ENCODE measurements at regions not wholly inside any gene's neighbourhood (a gene's known extent, or its start where the extent isn't known, plus 50 kb on each side); places are given as distances from the start of the nearest gene placed in this dataset.
"Not testable (repeated sequence)": the region's sequence is repeated elsewhere in the genome, so short reads cannot be mapped to it uniquely, and the experiment has no call there.

DNA sequence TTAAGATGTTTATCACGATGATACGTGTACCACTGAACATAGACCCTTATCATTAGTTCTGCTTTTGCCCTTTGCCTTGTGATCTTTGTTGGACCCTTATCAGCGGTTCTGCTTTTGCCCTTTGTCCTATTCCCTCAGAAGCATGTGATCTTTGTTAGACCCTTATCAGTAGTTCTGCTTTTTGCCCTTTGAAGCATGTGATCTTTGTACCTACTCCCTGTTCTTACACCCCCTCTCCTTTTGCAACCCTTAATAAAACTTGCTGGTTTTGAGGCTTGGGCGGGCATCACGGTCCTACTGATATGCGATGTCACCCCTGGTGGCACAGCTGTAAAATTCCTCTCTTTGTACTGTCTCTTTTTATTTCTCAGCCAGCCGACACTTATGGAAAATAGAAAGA, 117.0 kb downstream of the SDHAF3 start:
- H3K27ac ChIP-seq (ENCODE audit: low read depth, low read length); CTCF ChIA-PET; DNase-seq (ENCODE audit: low read depth, low spot score); H3K27me3 ChIP-seq (ENCODE audit: control insufficient read depth, insufficient read depth, low read length); H3K4me3 ChIP-seq (ENCODE audit: low read depth, low read length); POLR2A ChIA-PET: not testable (repeated sequence)
- H3K9me3 ChIP-seq (ENCODE audit: control insufficient read depth, insufficient read depth, low read length), result peaks cover 35% of the 10 kb centered on the region

DNA sequence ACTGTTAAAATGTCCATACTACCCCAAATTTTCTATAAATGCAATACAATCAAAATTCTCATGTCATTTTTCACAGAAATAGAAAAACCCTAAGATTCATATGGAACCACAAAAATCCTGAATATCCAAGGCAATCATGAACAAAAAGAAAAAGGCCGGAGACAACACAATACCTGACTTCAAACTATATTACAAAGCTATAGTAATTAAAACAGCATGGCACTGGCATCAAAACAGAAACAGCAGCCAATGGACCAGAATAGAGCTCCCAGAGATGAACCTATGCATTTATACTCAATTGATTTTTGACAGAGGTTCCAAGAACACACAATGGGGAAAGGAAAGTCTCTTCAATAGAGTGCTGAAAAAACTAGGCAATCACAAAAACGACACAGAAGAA, 128.8 kb downstream of the SDHAF3 start:
- TF ChIP-seq, protein P1, sequence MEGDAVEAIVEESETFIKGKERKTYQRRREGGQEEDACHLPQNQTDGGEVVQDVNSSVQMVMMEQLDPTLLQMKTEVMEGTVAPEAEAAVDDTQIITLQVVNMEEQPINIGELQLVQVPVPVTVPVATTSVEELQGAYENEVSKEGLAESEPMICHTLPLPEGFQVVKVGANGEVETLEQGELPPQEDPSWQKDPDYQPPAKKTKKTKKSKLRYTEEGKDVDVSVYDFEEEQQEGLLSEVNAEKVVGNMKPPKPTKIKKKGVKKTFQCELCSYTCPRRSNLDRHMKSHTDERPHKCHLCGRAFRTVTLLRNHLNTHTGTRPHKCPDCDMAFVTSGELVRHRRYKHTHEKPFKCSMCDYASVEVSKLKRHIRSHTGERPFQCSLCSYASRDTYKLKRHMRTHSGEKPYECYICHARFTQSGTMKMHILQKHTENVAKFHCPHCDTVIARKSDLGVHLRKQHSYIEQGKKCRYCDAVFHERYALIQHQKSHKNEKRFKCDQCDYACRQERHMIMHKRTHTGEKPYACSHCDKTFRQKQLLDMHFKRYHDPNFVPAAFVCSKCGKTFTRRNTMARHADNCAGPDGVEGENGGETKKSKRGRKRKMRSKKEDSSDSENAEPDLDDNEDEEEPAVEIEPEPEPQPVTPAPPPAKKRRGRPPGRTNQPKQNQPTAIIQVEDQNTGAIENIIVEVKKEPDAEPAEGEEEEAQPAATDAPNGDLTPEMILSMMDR (IDR thresholded peaks at IDR 0.05; ENCODE audit: low read depth, low read length), result no peak
- ChIA-PET POLR2A (no interaction called here), CTCF (no interaction called here)
- no peak overlapping the region for H3K27ac ChIP-seq (ENCODE audit: low read depth, low read length)
- H3K27me3 ChIP-seq (ENCODE audit: control insufficient read depth, insufficient read depth, low read length), result no peaks in the 10 kb centered on the region
- H3K4me3 ChIP-seq (ENCODE audit: low read depth, low read length), result no peak overlapping the region
- DNase-seq (ENCODE audit: low read depth, low spot score), result no peak
- H3K9me3 ChIP-seq (ENCODE audit: control insufficient read depth, insufficient read depth, low read length), result peaks cover 4% of the 10 kb centered on the region; the same call in 1 of the 2 replicates

DNA sequence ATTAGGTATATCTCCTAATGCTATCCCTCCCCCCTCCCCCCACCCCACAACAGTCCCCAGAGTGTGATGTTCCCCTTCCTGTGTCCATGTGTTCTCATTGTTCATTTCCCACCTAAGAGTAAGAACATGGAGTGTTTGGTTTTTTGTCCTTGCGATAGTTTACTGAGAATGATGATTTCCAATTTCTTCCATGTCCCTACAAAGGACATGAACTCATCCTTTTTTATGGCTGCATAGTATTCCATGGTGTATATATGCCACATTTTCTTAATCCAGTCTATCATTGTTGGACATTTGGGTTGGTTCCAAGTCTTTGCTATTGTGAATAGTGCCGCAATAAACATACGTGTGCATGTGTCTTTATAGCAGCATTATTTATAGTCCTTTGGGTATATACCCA, 140.7 kb downstream of the SDHAF3 start:
- DNase-seq (ENCODE audit: low read depth, low spot score); H3K9me3 ChIP-seq (ENCODE audit: control insufficient read depth, insufficient read depth, low read length); H3K4me3 ChIP-seq (ENCODE audit: low read depth, low read length); H3K27me3 ChIP-seq (ENCODE audit: control insufficient read depth, insufficient read depth, low read length); H3K27ac ChIP-seq (ENCODE audit: low read depth, low read length); CTCF ChIA-PET; POLR2A ChIA-PET: not testable (repeated sequence)

DNA sequence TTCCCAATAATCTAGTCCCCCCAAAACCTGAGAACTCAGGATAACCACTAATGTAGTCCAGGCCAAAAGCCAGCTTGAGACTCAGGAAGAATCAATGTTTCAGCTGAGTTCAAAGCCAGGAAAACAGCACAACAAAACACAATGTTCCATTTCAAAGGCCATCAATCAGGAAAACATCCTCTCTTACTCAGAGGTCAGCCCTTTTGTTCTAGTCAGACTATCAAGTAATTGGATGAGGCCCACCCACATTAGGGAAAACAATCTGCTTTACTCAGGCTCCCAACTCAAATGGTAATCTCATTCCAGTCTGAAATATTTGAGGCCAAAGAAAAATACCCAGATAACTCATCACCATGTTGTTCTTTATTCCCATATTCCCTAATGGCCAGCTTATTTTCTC, 152.2 kb downstream of the SDHAF3 start:
- Histone ChIP-seq H3K27me3 (ENCODE audit: control insufficient read depth, insufficient read depth, low read length) (no peaks in the 10 kb centered on the region), H3K27ac (ENCODE audit: low read depth, low read length) (no peak overlapping the region), H3K9me3 (ENCODE audit: control insufficient read depth, insufficient read depth, low read length) (peaks cover 6% of the 10 kb centered on the region), H3K4me3 (ENCODE audit: low read depth, low read length) (no peak overlapping the region)
- DNase-seq (ENCODE audit: low read depth, low spot score), result no peak
- CTCF ChIA-PET, result no interaction called here
- POLR2A ChIA-PET, result interaction anchor here (0.6 kb wide), 1 partner anchor 69 kb away, joined by 3 read pairs; no protein-coding TSS in a partner anchor
- TF ChIP-seq, protein P1 (IDR thresholded peaks at IDR 0.05; ENCODE audit: low read depth, low read length), result no peak

DNA sequence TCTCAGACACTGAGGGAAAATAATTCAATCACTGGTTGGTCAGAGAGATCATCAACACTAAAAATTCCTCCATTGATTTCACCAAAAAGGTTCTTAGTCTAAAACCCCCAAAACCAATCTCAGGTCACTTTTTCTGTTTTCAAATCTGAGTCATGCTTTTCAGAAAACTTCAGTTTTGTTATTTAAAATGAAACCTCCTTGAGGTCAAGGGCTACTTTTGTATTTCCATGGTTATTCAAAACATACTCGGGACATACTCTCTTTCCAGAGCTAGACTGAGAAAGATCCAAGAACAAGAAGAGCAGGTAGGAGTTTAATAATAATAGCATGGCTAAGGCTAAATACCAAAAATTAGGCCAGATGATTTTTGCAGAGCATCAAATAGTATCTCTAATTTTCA, 152.8 kb downstream of the SDHAF3 start:
- H3K9me3 ChIP-seq (ENCODE audit: control insufficient read depth, insufficient read depth, low read length), result peaks cover 6% of the 10 kb centered on the region
- H3K27me3 ChIP-seq (ENCODE audit: control insufficient read depth, insufficient read depth, low read length), result no peaks in the 10 kb centered on the region
- POLR2A ChIA-PET, result interaction anchor here (0.6 kb wide), 1 partner anchor 68 kb away, joined by 3 read pairs; no protein-coding TSS in a partner anchor
- no peak overlapping the region for H3K27ac ChIP-seq (ENCODE audit: low read depth, low read length)
- CTCF ChIA-PET, result no interaction called here
- TF ChIP-seq, protein P1 (IDR thresholded peaks at IDR 0.05; ENCODE audit: low read depth, low read length), result no peak
- no peak for DNase-seq (ENCODE audit: low read depth, low spot score)
- no peak overlapping the region for H3K4me3 ChIP-seq (ENCODE audit: low read depth, low read length)

DNA sequence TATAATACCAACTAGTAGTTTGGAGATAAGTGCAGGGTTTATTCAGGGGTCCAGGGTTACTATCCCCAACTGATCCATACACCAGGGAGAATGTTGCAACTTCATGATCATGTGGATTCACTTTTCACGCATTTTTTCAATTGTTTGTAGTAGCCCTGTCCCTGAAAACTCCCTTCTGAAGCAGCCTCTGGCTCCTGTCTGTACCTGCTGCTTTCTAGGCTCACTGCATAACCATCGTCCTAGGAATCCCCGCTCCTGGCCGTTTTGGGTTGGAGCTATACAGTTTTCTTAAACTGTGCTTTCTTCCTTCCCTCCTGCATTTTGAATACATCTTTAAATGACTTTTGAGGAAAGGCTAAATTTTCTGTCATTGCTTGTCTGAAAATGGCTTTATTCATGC, 154.1 kb downstream of the SDHAF3 start:
- TF ChIP-seq, protein P1 (IDR thresholded peaks at IDR 0.05; ENCODE audit: low read depth, low read length), result no peak
- no peak overlapping the region for H3K27ac ChIP-seq (ENCODE audit: low read depth, low read length)
- H3K27me3 ChIP-seq (ENCODE audit: control insufficient read depth, insufficient read depth, low read length), result no peaks in the 10 kb centered on the region
- POLR2A ChIA-PET, result no interaction called here
- DNase-seq (ENCODE audit: low read depth, low spot score), result no peak
- H3K4me3 ChIP-seq (ENCODE audit: low read depth, low read length), result no peak overlapping the region
- H3K9me3 ChIP-seq (ENCODE audit: control insufficient read depth, insufficient read depth, low read length), result peaks cover 6% of the 10 kb centered on the region
- CTCF ChIA-PET, result no interaction called here

All from AG04450 (cell line).